NB4 (cell line): ENCODE measurements at regions not wholly inside any gene's neighbourhood (a gene's known extent, or its start where the extent isn't known, plus 50 kb on each side); places are given as distances from the start of the nearest gene placed in this dataset.

Experiments
- DNase-seq: peaks from one replicate; pipeline ENCODE4 v3.0.0; 2010; ENCODE audit warnings: low read depth
- H3K4me3 ChIP-seq: one replicate; pipeline ENCODE4 v1.5.1; 2011; ENCODE audit warnings: mild to moderate bottlenecking, low read depth, low read length, moderate library complexity
- CTCF ChIP-seq: IDR thresholded peaks from one replicate; pipeline ENCODE4 v1.5.1; 2012; ENCODE audit warnings: low read depth, low read length
- MYC ChIP-seq: IDR thresholded peaks from 2 replicates; pipeline ENCODE4 v1.6.1; 2011; ENCODE audit warnings: low read depth, low read length
- POLR2A ChIP-seq: IDR thresholded peaks from 2 replicates; pipeline ENCODE4 v1.6.1; 2011; ENCODE audit warnings: mild to moderate bottlenecking; ENCODE audit not compliant: insufficient read length; ENCODE audit errors: extremely low read depth
- TF ChIP-seq, protein P1 (sequence below): IDR thresholded peaks from 2 replicates; pipeline ENCODE4 v1.6.1; 2011; ENCODE audit warnings: low read depth, low read length

- no peak for DNase-seq
- no peak overlapping the region for H3K4me3 ChIP-seq
- TF ChIP-seq MYC: no peak
Measured at GRCh38 chr14:45359746-45360145, 106.7 kb upstream of the MIS18BP1 start.

DNA sequence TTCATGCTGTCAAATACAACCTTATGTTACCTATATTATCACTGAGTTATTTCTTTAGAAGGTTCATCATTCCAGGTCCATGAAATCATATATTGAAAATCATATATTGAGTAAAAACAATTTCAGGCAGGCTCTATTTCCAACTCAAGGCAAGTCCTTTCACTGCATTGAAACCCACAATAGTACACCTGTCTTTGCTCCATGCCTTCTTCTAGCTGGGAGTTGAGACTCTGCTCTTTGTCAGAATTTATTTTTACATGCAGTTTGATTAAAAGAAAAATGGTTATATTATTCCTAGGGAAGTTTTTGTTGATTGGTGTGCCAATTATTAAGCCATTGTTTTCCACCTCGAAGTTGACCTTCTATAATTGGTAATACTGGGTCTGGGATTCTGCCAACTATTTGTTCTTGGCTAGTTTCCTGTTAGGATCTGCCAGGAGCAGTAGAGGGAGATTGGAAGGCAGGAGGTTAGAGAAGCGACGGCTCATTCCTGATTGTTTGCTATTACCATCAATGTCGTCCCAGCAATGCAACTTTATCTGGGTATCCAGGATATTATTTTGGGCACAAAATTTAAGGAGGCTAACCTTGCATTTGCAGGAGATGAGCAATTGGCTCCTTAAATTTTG is 79.5 kb upstream of the MIS18BP1 start:
- TF ChIP-seq CTCF: no peak
- no peak for TF ChIP-seq POLR2A
- TF ChIP-seq, protein P1, sequence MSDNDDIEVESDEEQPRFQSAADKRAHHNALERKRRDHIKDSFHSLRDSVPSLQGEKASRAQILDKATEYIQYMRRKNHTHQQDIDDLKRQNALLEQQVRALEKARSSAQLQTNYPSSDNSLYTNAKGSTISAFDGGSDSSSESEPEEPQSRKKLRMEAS: no peak
- TF ChIP-seq MYC: no peak
- H3K4me3 ChIP-seq: no peak overlapping the region
- DNase-seq: no peak

- no peak overlapping the region for H3K4me3 ChIP-seq
- TF ChIP-seq MYC (no peak), CTCF (no peak), POLR2A (no peak)
- TF ChIP-seq, protein P1: no peak
- DNase-seq: no peak
Measured at GRCh38 chr14:45308745-45309397, 55.9 kb upstream of the MIS18BP1 start.
